WTC11 (cell line): ENCODE measurements at regions not wholly inside any gene's neighbourhood (a gene's known extent, or its start where the extent isn't known, plus 50 kb on each side); places are given as distances from the start of the nearest gene placed in this dataset.

ENCODE experiments used
- ATAC-seq: fragments of 200-7000 bp; cut with Tn5 transposase; 2 replicates; pipeline ENCODE4 v1.10.0; 2021; ENCODE audit warnings: mild to moderate bottlenecking, moderate library complexity
- CTCF ChIA-PET: fragments of 300-600 bp; sonication (Branson Sonifier 250); formaldehyde crosslinking; loops from one replicate; lab custom pipeline; 2021; ENCODE audit warnings: antibody characterized with exemption; lab: Charles Lee
- POLR2A ChIA-PET: fragments of 350-600 bp; sonication (Branson Sonifier 250); formaldehyde crosslinking; loops from one replicate; lab custom pipeline; 2021; ENCODE audit warnings: antibody characterized with exemption; lab: Charles Lee
- DNase-seq: peaks from one replicate; pipeline ENCODE4 v3.0.0; 2021; ENCODE audit warnings: low spot score
- H3K27ac Mint-ChIP-seq: 2 replicates; pipeline ENCODE4 v1.8.0; 2021; ENCODE audit warnings: mixed read lengths
- H3K27me3 Mint-ChIP-seq: 2 replicates; pipeline ENCODE4 v1.8.0; 2021; ENCODE audit warnings: low read depth, mild to moderate bottlenecking, moderate library complexity, mixed read lengths
- H3K36me3 Mint-ChIP-seq: 2 replicates; pipeline ENCODE4 v1.8.0; 2021; ENCODE audit warnings: mixed read lengths
- H3K4me1 Mint-ChIP-seq: 2 replicates; pipeline ENCODE4 v1.8.0; 2022; ENCODE audit warnings: mixed read lengths
- H3K4me3 Mint-ChIP-seq: 2 replicates; pipeline ENCODE4 v1.8.0; 2021; ENCODE audit warnings: mild to moderate bottlenecking, moderate library complexity, mixed read lengths
- H3K9me3 Mint-ChIP-seq: 2 replicates; pipeline ENCODE4 v1.8.0; 2021; ENCODE audit warnings: mixed read lengths
- ETV6 ChIP-seq: sonication (generic); formaldehyde crosslinking; IDR thresholded peaks from 2 replicates; pipeline ENCODE4 v1.8.1; 2022; ENCODE audit warnings: mild to moderate bottlenecking, missing genetic modification reagents
- FOXJ3 ChIP-seq: sonication (generic); formaldehyde crosslinking; IDR thresholded peaks from 2 replicates; pipeline ENCODE4 v1.9.0; 2021; ENCODE audit warnings: missing genetic modification reagents, mild to moderate bottlenecking, borderline replicate concordance
- HMGA2 ChIP-seq: fragments of 250-450 bp; sonication (Bioruptor Pico); IDR thresholded peaks from 2 replicates; pipeline ENCODE4 v1.4.0; 2021; ENCODE audit warnings: mild to moderate bottlenecking, moderate library complexity
- MXD4 ChIP-seq: fragments of 250-450 bp; sonication (Bioruptor Pico); IDR thresholded peaks from 2 replicates; pipeline ENCODE4 v1.8.0; 2021; ENCODE audit warnings: mild to moderate bottlenecking, moderate library complexity, borderline replicate concordance
- NR1H2 ChIP-seq: sonication (generic); formaldehyde crosslinking; IDR thresholded peaks from 2 replicates; pipeline ENCODE4 v1.9.0; 2021; ENCODE audit warnings: mild to moderate bottlenecking, moderate library complexity, missing genetic modification reagents
- RELA ChIP-seq: sonication (generic); formaldehyde crosslinking; IDR thresholded peaks from 2 replicates; pipeline ENCODE4 v1.8.1; 2022; ENCODE audit warnings: missing genetic modification reagents, mild to moderate bottlenecking, borderline replicate concordance
- SMAD3 ChIP-seq: sonication (generic); formaldehyde crosslinking; IDR thresholded peaks from 2 replicates; pipeline ENCODE4 v1.8.0; 2022; ENCODE audit warnings: missing genetic modification reagents, mild to moderate bottlenecking, borderline replicate concordance
- SOX15 ChIP-seq: fragments of 250-450 bp; sonication (Bioruptor Pico); IDR thresholded peaks from 2 replicates; pipeline ENCODE4 v1.9.0; 2021; ENCODE audit warnings: mild to moderate bottlenecking
- TP53 ChIP-seq: sonication (generic); formaldehyde crosslinking; IDR thresholded peaks from 2 replicates; pipeline ENCODE4 v1.8.1; 2023; ENCODE audit warnings: mild to moderate bottlenecking, missing genetic modification reagents
- ZBTB21 ChIP-seq: sonication (generic); formaldehyde crosslinking; IDR thresholded peaks from 2 replicates; pipeline ENCODE4 v1.8.1; 2023; ENCODE audit warnings: mild to moderate bottlenecking, missing genetic modification reagents, borderline replicate concordance
- ZNF232 ChIP-seq: sonication (generic); formaldehyde crosslinking; IDR thresholded peaks from 2 replicates; pipeline ENCODE4 v1.8.0; 2022; ENCODE audit warnings: mild to moderate bottlenecking, missing genetic modification reagents
- ZNF263 ChIP-seq: sonication (generic); formaldehyde crosslinking; IDR thresholded peaks from 2 replicates; pipeline ENCODE4 v1.8.1; 2022; ENCODE audit warnings: low read depth, mild to moderate bottlenecking, moderate library complexity, missing genetic modification reagents
- ZNF396 ChIP-seq: fragments of 250-450 bp; sonication (Bioruptor Pico); IDR thresholded peaks from 2 replicates; pipeline ENCODE4 v1.8.0; 2021; ENCODE audit warnings: mild to moderate bottlenecking, moderate library complexity, borderline replicate concordance
- TF ChIP-seq, protein P1 (sequence below): sonication (generic); formaldehyde crosslinking; conservative IDR thresholded peaks from 2 replicates; pipeline ENCODE4 v1.8.1; 2022; ENCODE audit warnings: mild to moderate bottlenecking, missing genetic modification reagents
- TF ChIP-seq, protein P2 (sequence below): fragments of 250-450 bp; sonication (Bioruptor Pico); IDR thresholded peaks from 2 replicates; pipeline ENCODE4 v1.8.0; 2021; ENCODE audit warnings: mild to moderate bottlenecking
- TF ChIP-seq, protein P3 (sequence below): sonication (generic); formaldehyde crosslinking; IDR thresholded peaks from 2 replicates; pipeline ENCODE4 v1.8.0; 2022; ENCODE audit warnings: missing genetic modification reagents
- TF ChIP-seq, protein P4 (sequence below): sonication (generic); formaldehyde crosslinking; IDR thresholded peaks from 2 replicates; pipeline ENCODE4 v1.8.1; 2022; ENCODE audit warnings: low read depth, mild to moderate bottlenecking, moderate library complexity, missing genetic modification reagents, borderline replicate concordance

DNA sequence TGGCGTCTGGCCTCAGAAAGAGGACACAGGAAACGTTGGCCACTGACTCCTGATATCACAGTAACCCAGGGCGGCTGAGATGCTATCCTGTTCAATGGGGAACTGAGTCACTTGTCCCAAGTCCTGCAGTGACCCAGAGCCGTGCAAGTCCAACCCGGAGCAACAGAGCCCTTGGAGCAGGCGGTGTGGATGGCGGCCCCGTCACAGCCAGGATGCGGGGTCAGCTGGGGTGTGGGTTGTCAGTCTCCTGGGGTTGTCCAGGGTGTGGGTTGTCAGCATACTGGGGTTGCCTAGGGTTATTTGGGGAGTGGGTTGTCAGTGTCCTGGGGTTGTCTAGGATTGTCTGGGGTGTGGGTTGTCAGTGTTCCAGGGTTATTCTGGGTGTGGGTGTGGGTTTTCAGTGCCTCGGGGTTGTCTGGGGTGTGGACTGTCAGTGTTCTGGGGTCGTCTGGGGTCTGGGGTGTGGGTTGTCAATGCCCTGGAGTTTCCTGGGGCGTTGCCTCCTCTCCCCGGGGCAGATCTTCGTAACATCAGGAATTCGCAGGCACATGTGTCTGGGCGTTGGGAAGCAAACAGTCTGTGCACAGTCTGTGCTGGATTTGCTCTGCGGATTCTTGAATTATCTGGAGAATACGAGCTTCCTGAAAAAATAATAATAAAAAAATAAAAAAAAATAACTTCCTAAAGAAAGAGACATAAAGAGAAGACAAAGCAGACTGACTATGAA lies 257.5 kb downstream of the PARP8 start:
- peaks cover 11% of the 10 kb centered on the region for H3K27me3 Mint-ChIP-seq
- no peak for TF ChIP-seq SOX15
- TF ChIP-seq MXD4 (CRISPR knock-in tag) = no peak
- TF ChIP-seq HMGA2 (CRISPR knock-in tag) = no peak
- TF ChIP-seq ZNF396 (CRISPR knock-in tag) = no peak
- TF ChIP-seq ETV6 (CRISPR knock-in tag) = no peak
- TF ChIP-seq, protein P1, sequence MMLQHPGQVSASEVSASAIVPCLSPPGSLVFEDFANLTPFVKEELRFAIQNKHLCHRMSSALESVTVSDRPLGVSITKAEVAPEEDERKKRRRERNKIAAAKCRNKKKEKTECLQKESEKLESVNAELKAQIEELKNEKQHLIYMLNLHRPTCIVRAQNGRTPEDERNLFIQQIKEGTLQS (CRISPR knock-in tag) = no peak
- no peak for TF ChIP-seq TP53 (CRISPR knock-in tag)
- TF ChIP-seq RELA (CRISPR knock-in tag) = no peak
- TF ChIP-seq SMAD3 (CRISPR knock-in tag) = no peak
- no peak for TF ChIP-seq ZNF263 (CRISPR knock-in tag)
- TF ChIP-seq, all 79 proteins: peak for 0
- Mint-ChIP-seq H3K4me3 (no peak overlapping the region), H3K4me1 (no peaks in the 10 kb centered on the region), H3K27ac (no peak overlapping the region), H3K9me3 (no peaks in the 10 kb centered on the region), H3K36me3 (no peaks in the 10 kb centered on the region)
- DNase-seq (no peak), ATAC-seq (no peak)
- POLR2A ChIA-PET = no interaction called here
- CTCF ChIA-PET = no interaction called here

DNA sequence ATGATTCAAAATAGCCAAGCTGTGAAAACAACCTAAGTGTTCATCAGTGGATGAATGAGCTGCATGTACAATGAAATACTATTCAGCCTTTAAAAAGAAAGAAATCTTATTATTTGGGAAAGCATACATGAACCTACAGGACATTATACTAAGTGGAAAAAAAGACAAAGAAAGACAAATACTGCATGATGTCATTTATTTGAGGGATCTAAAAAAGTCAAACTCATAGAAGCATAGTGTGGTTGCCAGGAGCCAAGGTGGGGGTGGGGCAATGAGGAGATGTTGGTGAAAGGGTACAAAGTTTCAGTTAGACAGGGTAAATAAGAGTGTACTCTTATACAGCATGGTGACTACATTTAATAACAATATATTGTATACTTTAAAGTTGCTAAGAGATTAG lies 261.5 kb downstream of the PARP8 start:
- TF ChIP-seq HMGA2 (CRISPR knock-in tag) (no peak), ZBTB21 (CRISPR knock-in tag) (no peak), FOXJ3 (CRISPR knock-in tag) (no peak)
- TF ChIP-seq, protein P2, sequence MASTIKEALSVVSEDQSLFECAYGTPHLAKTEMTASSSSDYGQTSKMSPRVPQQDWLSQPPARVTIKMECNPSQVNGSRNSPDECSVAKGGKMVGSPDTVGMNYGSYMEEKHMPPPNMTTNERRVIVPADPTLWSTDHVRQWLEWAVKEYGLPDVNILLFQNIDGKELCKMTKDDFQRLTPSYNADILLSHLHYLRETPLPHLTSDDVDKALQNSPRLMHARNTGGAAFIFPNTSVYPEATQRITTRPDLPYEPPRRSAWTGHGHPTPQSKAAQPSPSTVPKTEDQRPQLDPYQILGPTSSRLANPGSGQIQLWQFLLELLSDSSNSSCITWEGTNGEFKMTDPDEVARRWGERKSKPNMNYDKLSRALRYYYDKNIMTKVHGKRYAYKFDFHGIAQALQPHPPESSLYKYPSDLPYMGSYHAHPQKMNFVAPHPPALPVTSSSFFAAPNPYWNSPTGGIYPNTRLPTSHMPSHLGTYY (CRISPR knock-in tag) = no peak
- CTCF ChIA-PET = no interaction called here
- Mint-ChIP-seq H3K27ac (no peak overlapping the region), H3K27me3 (peaks cover 11% of the 10 kb centered on the region), H3K36me3 (no peaks in the 10 kb centered on the region), H3K4me3 (no peak overlapping the region), H3K9me3 (no peaks in the 10 kb centered on the region), H3K4me1 (peaks cover 18% of the 10 kb centered on the region)
- ATAC-seq (no peak), DNase-seq (no peak)
- POLR2A ChIA-PET = no interaction called here

DNA sequence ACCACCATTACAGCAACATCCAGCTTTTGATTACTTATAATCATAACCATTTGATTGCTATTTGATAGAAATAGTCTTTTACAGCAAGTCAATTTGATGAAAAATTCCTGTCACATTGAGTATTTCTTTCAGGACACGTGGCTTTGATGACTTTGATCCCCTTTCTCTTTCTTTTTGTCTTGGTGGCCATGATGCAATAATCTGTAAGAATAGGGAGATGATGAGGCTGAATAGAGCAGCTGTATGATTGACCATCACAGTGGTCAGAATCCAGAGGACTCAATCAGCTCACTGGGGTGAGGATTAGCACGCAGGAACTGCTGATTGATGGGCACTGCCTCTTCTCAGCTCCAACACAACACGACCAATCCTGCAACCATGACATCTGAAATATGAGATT lies 262.7 kb downstream of the PARP8 start:
- ChIA-PET POLR2A (no interaction called here), CTCF (no interaction called here)
- no peak for DNase-seq
- Mint-ChIP-seq H3K27me3 (no peaks in the 10 kb centered on the region; the same call in 1 of the 2 replicates), H3K4me3 (no peak overlapping the region), H3K9me3 (no peaks in the 10 kb centered on the region), H3K36me3 (no peaks in the 10 kb centered on the region), H3K4me1 (peaks cover 20% of the 10 kb centered on the region), H3K27ac (no peak overlapping the region)
- ATAC-seq = no peak
- TF ChIP-seq, protein P3, sequence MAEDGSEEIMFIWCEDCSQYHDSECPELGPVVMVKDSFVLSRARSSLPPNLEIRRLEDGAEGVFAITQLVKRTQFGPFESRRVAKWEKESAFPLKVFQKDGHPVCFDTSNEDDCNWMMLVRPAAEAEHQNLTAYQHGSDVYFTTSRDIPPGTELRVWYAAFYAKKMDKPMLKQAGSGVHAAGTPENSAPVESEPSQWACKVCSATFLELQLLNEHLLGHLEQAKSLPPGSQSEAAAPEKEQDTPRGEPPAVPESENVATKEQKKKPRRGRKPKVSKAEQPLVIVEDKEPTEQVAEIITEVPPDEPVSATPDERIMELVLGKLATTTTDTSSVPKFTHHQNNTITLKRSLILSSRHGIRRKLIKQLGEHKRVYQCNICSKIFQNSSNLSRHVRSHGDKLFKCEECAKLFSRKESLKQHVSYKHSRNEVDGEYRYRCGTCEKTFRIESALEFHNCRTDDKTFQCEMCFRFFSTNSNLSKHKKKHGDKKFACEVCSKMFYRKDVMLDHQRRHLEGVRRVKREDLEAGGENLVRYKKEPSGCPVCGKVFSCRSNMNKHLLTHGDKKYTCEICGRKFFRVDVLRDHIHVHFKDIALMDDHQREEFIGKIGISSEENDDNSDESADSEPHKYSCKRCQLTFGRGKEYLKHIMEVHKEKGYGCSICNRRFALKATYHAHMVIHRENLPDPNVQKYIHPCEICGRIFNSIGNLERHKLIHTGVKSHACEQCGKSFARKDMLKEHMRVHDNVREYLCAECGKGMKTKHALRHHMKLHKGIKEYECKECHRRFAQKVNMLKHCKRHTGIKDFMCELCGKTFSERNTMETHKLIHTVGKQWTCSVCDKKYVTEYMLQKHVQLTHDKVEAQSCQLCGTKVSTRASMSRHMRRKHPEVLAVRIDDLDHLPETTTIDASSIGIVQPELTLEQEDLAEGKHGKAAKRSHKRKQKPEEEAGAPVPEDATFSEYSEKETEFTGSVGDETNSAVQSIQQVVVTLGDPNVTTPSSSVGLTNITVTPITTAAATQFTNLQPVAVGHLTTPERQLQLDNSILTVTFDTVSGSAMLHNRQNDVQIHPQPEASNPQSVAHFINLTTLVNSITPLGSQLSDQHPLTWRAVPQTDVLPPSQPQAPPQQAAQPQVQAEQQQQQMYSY (CRISPR knock-in tag) = no peak
- TF ChIP-seq ZNF232 (CRISPR knock-in tag) (no peak), NR1H2 (CRISPR knock-in tag) (no peak)
- TF ChIP-seq, protein P4, sequence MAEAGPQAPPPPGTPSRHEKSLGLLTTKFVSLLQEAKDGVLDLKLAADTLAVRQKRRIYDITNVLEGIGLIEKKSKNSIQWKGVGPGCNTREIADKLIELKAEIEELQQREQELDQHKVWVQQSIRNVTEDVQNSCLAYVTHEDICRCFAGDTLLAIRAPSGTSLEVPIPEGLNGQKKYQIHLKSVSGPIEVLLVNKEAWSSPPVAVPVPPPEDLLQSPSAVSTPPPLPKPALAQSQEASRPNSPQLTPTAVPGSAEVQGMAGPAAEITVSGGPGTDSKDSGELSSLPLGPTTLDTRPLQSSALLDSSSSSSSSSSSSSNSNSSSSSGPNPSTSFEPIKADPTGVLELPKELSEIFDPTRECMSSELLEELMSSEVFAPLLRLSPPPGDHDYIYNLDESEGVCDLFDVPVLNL = no peak
